SK-N-SH (cell line): ENCODE measurements at regions not wholly inside any gene's neighbourhood (a gene's known extent, or its start where the extent isn't known, plus 50 kb on each side); places are given as distances from the start of the nearest gene placed in this dataset.
"Not testable (repeated sequence)": the region's sequence is repeated elsewhere in the genome, so short reads cannot be mapped to it uniquely, and the experiment has no call there.

Source experiments
- GABPA ChIP-seq: IDR thresholded peaks from 2 replicates; pipeline ENCODE4 v1.4.0; 2012; ENCODE audit warnings: low read depth, mild to moderate bottlenecking
- MXI1 ChIP-seq: IDR thresholded peaks from 2 replicates; pipeline ENCODE4 v1.6.1; 2012; ENCODE audit warnings: mild to moderate bottlenecking, low read depth, low read length, improper control_type of control experiment
- YY1 ChIP-seq: IDR thresholded peaks from 2 replicates; pipeline ENCODE4 v1.4.0; 2012; ENCODE audit warnings: low read depth, mild to moderate bottlenecking
- TF ChIP-seq, protein P1 (sequence below): IDR thresholded peaks from 2 replicates; pipeline ENCODE4 v1.4.0; 2012; ENCODE audit warnings: low read depth

DNA sequence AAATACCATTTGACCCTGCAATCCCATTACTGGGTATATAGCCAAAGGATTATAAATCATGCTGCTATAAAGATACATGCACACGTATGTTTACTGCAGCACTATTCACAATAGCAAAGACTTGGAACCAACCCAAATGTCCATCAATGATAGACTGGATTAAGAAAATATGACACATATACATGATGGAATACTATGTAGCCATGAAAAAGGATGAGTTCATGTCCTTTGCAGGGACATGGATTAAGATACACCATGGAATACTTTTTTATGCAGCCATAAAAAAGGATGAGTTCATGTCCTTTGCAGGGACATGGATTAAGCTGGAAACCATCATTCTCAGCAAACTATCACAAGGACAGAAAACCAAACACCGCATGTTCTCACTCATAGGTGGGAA is 226.8 kb upstream of the CTNND2 start:
- not testable (repeated sequence) for TF ChIP-seq GABPA, MXI1, YY1
- TF ChIP-seq, protein P1, sequence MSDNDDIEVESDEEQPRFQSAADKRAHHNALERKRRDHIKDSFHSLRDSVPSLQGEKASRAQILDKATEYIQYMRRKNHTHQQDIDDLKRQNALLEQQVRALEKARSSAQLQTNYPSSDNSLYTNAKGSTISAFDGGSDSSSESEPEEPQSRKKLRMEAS: not testable (repeated sequence)
